PFSK-1 (cell line): ENCODE measurements at regions not wholly inside any gene's neighbourhood (a gene's known extent, or its start where the extent isn't known, plus 50 kb on each side); places are given as distances from the start of the nearest gene placed in this dataset.

ENCODE experiments used
- FOXP2 ChIP-seq: optimal IDR thresholded peaks from 2 replicates; pipeline ENCODE3; 2011; ENCODE audit warnings: borderline replicate concordance, control low read depth, inconsistent platforms; ENCODE audit not compliant: insufficient read depth; ENCODE audit errors: extremely low read length, extremely low read depth
- POLR2AphosphoS5 ChIP-seq: IDR thresholded peaks from 2 replicates; pipeline ENCODE4 v1.6.1; 2012; ENCODE audit warnings: low read depth, mild to moderate bottlenecking, control low read depth, low read length, moderate library complexity
- REST ChIP-seq, 2 experiments: IDR thresholded peaks; 2 replicates each; pipeline versions ENCODE4 v1.6.1 to v1.8.0; 2011 to 2012; ENCODE audit warnings: low read depth in 2 of 2, low read length in 2 of 2, control low read depth in 1 of 2, inconsistent platforms in 1 of 2, mild to moderate bottlenecking in 1 of 2, moderate library complexity in 1 of 2; ENCODE audit not compliant: insufficient read depth in 1 of 2
- SIN3A ChIP-seq: IDR thresholded peaks from 2 replicates; pipeline ENCODE4 v1.6.1; 2012; ENCODE audit warnings: mild to moderate bottlenecking, low read length, moderate library complexity, borderline replicate concordance; ENCODE audit not compliant: insufficient read depth
- TAF1 ChIP-seq: IDR thresholded peaks from 2 replicates; pipeline ENCODE4 v1.6.1; 2012; ENCODE audit warnings: low read length, control low read depth, borderline replicate concordance; ENCODE audit not compliant: insufficient read depth

GRCh38 chr13:76762721-76763120 is 123.5 kb downstream of the KCTD12 start:
- no peak for TF ChIP-seq FOXP2
- no peak for TF ChIP-seq SIN3A
- TF ChIP-seq TAF1 = no peak
- no peak for TF ChIP-seq REST (IDR thresholded peaks at IDR 0.05; ENCODE audit: insufficient read depth in 1 of 2, low read depth in 2 of 2, low read length in 2 of 2)
- no peak for TF ChIP-seq POLR2AphosphoS5

- TF ChIP-seq FOXP2 = no peak
- TF ChIP-seq SIN3A = no peak
- TF ChIP-seq REST (IDR thresholded peaks at IDR 0.05; ENCODE audit: insufficient read depth in 1 of 2, low read depth in 2 of 2, low read length in 2 of 2) = no peak
- no peak for TF ChIP-seq TAF1
- TF ChIP-seq POLR2AphosphoS5 = no peak
These were observed 126.3 kb downstream of the KCTD12 start for GRCh38 chr13:76759877-76760276.

- TF ChIP-seq REST (IDR thresholded peaks at IDR 0.05; ENCODE audit: insufficient read depth in 1 of 2, low read depth in 2 of 2, low read length in 2 of 2) = no peak
- TF ChIP-seq SIN3A = no peak
- TF ChIP-seq POLR2AphosphoS5 = no peak
- no peak for TF ChIP-seq TAF1
- no peak for TF ChIP-seq FOXP2
These were observed 127.5 kb downstream of the KCTD12 start for GRCh38 chr13:76758738-76759137.

- TF ChIP-seq FOXP2 (no peak), TAF1 (no peak), SIN3A (no peak), POLR2AphosphoS5 (no peak), REST (IDR thresholded peaks at IDR 0.05; ENCODE audit: insufficient read depth in 1 of 2, low read depth in 2 of 2, low read length in 2 of 2) (no peak)
These were observed 127.9 kb downstream of the KCTD12 start for GRCh38 chr13:76758257-76758656.

GRCh38 chr13:76756451-76756850 is 129.8 kb downstream of the KCTD12 start:
- TF ChIP-seq POLR2AphosphoS5 (no peak), FOXP2 (no peak), REST (IDR thresholded peaks at IDR 0.05; ENCODE audit: insufficient read depth in 1 of 2, low read depth in 2 of 2, low read length in 2 of 2) (no peak), TAF1 (no peak), SIN3A (no peak)
